ENCODE measurements at regions not wholly inside any gene's neighbourhood (a gene's known extent, or its start where the extent isn't known, plus 50 kb on each side); places are given as distances from the start of the nearest gene placed in this dataset.

GRCh38 chr14:53896726-53897125 is 59.9 kb downstream of the BMP4 start:
- DNase-seq, result no peak

GRCh38 chr14:53894456-53894855 is 62.2 kb downstream of the BMP4 start:
- no peak for DNase-seq

GRCh38 chr14:53893374-53893773 is 63.3 kb downstream of the BMP4 start:
- DNase-seq, result no peak

GRCh38 chr14:53890611-53891101 is 66.0 kb downstream of the BMP4 start:
- no peak for DNase-seq

- no peak for DNase-seq
Observed at GRCh38 chr14:53888535-53889386, 67.9 kb downstream of the BMP4 start.

GRCh38 chr14:53885136-53885640 is 71.4 kb downstream of the BMP4 start:
- no peak for DNase-seq

GRCh38 chr14:53884601-53885000 is 72.0 kb downstream of the BMP4 start:
- no peak for DNase-seq

- DNase-seq, result no peak
Observed at GRCh38 chr14:53883739-53884138, 72.9 kb downstream of the BMP4 start.

GRCh38 chr14:53882684-53883083 is 73.9 kb downstream of the BMP4 start:
- no peak for DNase-seq

GRCh38 chr14:53881921-53882320 is 74.7 kb downstream of the BMP4 start:
- DNase-seq, result no peak

GRCh38 chr14:53881161-53881871 is 75.3 kb downstream of the BMP4 start:
- DNase-seq, result no peak

- DNase-seq, result no peak
Observed at GRCh38 chr14:53880761-53881160, 75.9 kb downstream of the BMP4 start.

- no peak for DNase-seq
Observed at GRCh38 chr14:53879747-53880146, 76.9 kb downstream of the BMP4 start.

- DNase-seq, result no peak
Observed at GRCh38 chr14:53879022-53879686, 77.5 kb downstream of the BMP4 start.

- DNase-seq, result no peak
Observed at GRCh38 chr14:53875324-53875897, 81.2 kb downstream of the BMP4 start.

GRCh38 chr14:53874704-53875103 is 81.9 kb downstream of the BMP4 start:
- no peak for DNase-seq

GRCh38 chr14:53872681-53873089 is 83.9 kb downstream of the BMP4 start:
- no peak for DNase-seq

- DNase-seq, result no peak
Observed at GRCh38 chr14:53871951-53872350, 84.7 kb downstream of the BMP4 start.

GRCh38 chr14:53871011-53871410 is 85.6 kb downstream of the BMP4 start:
- DNase-seq, result no peak

GRCh38 chr14:53865711-53866110 is 90.9 kb downstream of the BMP4 start:
- DNase-seq, result no peak

GRCh38 chr14:53861781-53862180 is 94.8 kb downstream of the BMP4 start:
- DNase-seq, result no peak

- no peak for DNase-seq
Observed at GRCh38 chr14:53858345-53858684, 98.3 kb downstream of the BMP4 start.
